A673 (cell line): ENCODE measurements at regions not wholly inside any gene's neighbourhood (a gene's known extent, or its start where the extent isn't known, plus 50 kb on each side); places are given as distances from the start of the nearest gene placed in this dataset.

Experiments used
- CTCF ChIP-seq: fragments of 300-800, 200-600 bp; sonication (generic); conservative IDR thresholded peaks from 2 replicates; pipeline ENCODE4 v1.5.1; 2017; ENCODE audit warnings: low read depth, mild to moderate bottlenecking, antibody characterized with exemption, low read length, moderate library complexity, mixed read lengths
- EZH2 ChIP-seq: fragments of 200-600 bp; sonication (generic); IDR thresholded peaks from 2 replicates; pipeline ENCODE4 v1.6.1; 2017; ENCODE audit warnings: borderline replicate concordance, low read depth, mild to moderate bottlenecking, mixed read lengths, antibody characterized with exemption, low read length; ENCODE audit not compliant: poor library complexity, severe bottlenecking

- TF ChIP-seq CTCF = no peak
- no peak for TF ChIP-seq EZH2
These were observed 118.3 kb upstream of the PUDP start for GRCh38 chrX:7266288-7266687.
